Kidney epithelial cell (primary cell): ENCODE measurements at regions not wholly inside any gene's neighbourhood (a gene's known extent, or its start where the extent isn't known, plus 50 kb on each side); places are given as distances from the start of the nearest gene placed in this dataset.
"Not testable (repeated sequence)": the region's sequence is repeated elsewhere in the genome, so short reads cannot be mapped to it uniquely, and the experiment has no call there.

Experiments used
- DNase-seq: peaks from one replicate; pipeline ENCODE4 v3.0.0-alpha.2; 2010; ENCODE audit warnings: low read depth
- H3K27me3 ChIP-seq: 2 replicates; pipeline ENCODE4 v1.6.0; 2011; ENCODE audit warnings: low read length; ENCODE audit not compliant: control insufficient read depth, insufficient read depth
- H3K36me3 ChIP-seq: 2 replicates; pipeline ENCODE4 v1.5.1; 2011; ENCODE audit warnings: low read length; ENCODE audit not compliant: control insufficient read depth, insufficient read depth
- H3K4me3 ChIP-seq: 2 replicates; pipeline ENCODE4 v1.5.1; 2011; ENCODE audit warnings: low read depth, mild to moderate bottlenecking, control low read depth, low read length
- CTCF ChIP-seq: IDR thresholded peaks from 2 replicates; pipeline ENCODE4 v1.5.1; 2011; ENCODE audit warnings: mild to moderate bottlenecking, moderate library complexity, low read length, control low read depth, inconsistent platforms; ENCODE audit not compliant: insufficient read depth, poor library complexity, severe bottlenecking

GRCh38 chr3:18085429-18085828 lies 339.7 kb downstream of the SATB1 start:
- Histone ChIP-seq H3K36me3 (no peaks in the 10 kb centered on the region), H3K27me3 (no peaks in the 10 kb centered on the region), H3K4me3 (no peak overlapping the region)
- no peak for TF ChIP-seq CTCF
- DNase-seq = no peak

GRCh38 chr3:18083273-18083590 lies 340.8 kb upstream of the TBC1D5 start:
- H3K4me3 ChIP-seq, H3K36me3 ChIP-seq, H3K27me3 ChIP-seq, DNase-seq: not testable (repeated sequence)

GRCh38 chr3:18082551-18083272 lies 340.3 kb upstream of the TBC1D5 start:
- DNase-seq = no peak

GRCh38 chr3:18080198-18080689 lies 337.8 kb upstream of the TBC1D5 start:
- H3K4me3 ChIP-seq = no peak overlapping the region
- no peak for TF ChIP-seq CTCF
- no peaks in the 10 kb centered on the region for H3K36me3 ChIP-seq
- H3K27me3 ChIP-seq = no peaks in the 10 kb centered on the region
- no peak for DNase-seq

More at GRCh38 chr3:18082551-18083272, 340.3 kb upstream of the TBC1D5 start:
- Histone ChIP-seq H3K4me3 (no peak overlapping the region), H3K36me3 (no peaks in the 10 kb centered on the region), H3K27me3 (no peaks in the 10 kb centered on the region)
- no peak for TF ChIP-seq CTCF

- Histone ChIP-seq H3K27me3 (no peaks in the 10 kb centered on the region), H3K4me3 (no peak overlapping the region), H3K36me3 (no peaks in the 10 kb centered on the region)
- no peak for DNase-seq
- no peak for TF ChIP-seq CTCF
Observed at GRCh38 chr3:18079739-18080138, 337.3 kb upstream of the TBC1D5 start.

- DNase-seq = no peak
- Histone ChIP-seq H3K36me3 (no peaks in the 10 kb centered on the region), H3K4me3 (no peak overlapping the region), H3K27me3 (no peaks in the 10 kb centered on the region)
- TF ChIP-seq CTCF = no peak
Observed at GRCh38 chr3:18079062-18079461, 336.6 kb upstream of the TBC1D5 start.
